NB4 (cell line): ENCODE measurements at regions not wholly inside any gene's neighbourhood (a gene's known extent, or its start where the extent isn't known, plus 50 kb on each side); places are given as distances from the start of the nearest gene placed in this dataset.

Source experiments
- DNase-seq: peaks from one replicate; pipeline ENCODE4 v3.0.0; 2010; ENCODE audit warnings: low read depth
- H3K4me3 ChIP-seq: one replicate; pipeline ENCODE4 v1.5.1; 2011; ENCODE audit warnings: mild to moderate bottlenecking, low read depth, low read length, moderate library complexity
- CTCF ChIP-seq: IDR thresholded peaks from one replicate; pipeline ENCODE4 v1.5.1; 2012; ENCODE audit warnings: low read depth, low read length
- MYC ChIP-seq: IDR thresholded peaks from 2 replicates; pipeline ENCODE4 v1.6.1; 2011; ENCODE audit warnings: low read depth, low read length
- POLR2A ChIP-seq: IDR thresholded peaks from 2 replicates; pipeline ENCODE4 v1.6.1; 2011; ENCODE audit warnings: mild to moderate bottlenecking; ENCODE audit not compliant: insufficient read length; ENCODE audit errors: extremely low read depth
- TF ChIP-seq, protein P1 (sequence below): IDR thresholded peaks from 2 replicates; pipeline ENCODE4 v1.6.1; 2011; ENCODE audit warnings: low read depth, low read length

GRCh38 chr2:176641436-176641835 lies 372.2 kb downstream of the MTX2 start:
- H3K4me3 ChIP-seq, result no peak overlapping the region
- TF ChIP-seq CTCF (no peak), MYC (no peak), POLR2A (no peak)
- TF ChIP-seq, protein P1, sequence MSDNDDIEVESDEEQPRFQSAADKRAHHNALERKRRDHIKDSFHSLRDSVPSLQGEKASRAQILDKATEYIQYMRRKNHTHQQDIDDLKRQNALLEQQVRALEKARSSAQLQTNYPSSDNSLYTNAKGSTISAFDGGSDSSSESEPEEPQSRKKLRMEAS, result no peak
- no peak for DNase-seq

DNA sequence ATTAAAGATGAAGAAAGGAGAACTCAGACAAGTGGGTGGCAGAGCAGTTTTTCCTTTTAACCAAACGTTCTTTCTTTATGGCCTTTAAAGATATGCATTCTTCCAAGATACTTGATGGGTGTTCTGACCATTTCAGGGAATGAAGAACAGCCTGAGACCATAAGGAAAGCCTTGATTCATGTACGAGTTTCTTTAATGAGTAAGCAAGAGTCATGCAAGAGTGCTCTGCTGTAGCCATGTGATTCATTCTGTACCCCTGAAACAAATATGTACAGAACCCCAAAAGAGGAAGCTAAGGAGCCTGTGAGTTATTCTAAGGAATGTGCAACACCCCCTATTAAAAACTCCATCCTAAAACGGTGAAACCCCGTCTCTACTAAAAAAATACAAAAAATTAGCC lies 372.8 kb downstream of the MTX2 start:
- H3K4me3 ChIP-seq, result no peak overlapping the region
- TF ChIP-seq CTCF, result no peak
- TF ChIP-seq, protein P1, result no peak
- no peak for DNase-seq

GRCh38 chr2:176643646-176644045 lies 374.4 kb downstream of the MTX2 start:
- peak; percentile 19 for DNase-seq
- TF ChIP-seq, protein P1, result no peak
- TF ChIP-seq MYC, result no peak
- TF ChIP-seq CTCF, result no peak
- TF ChIP-seq POLR2A, result no peak
- no peak overlapping the region for H3K4me3 ChIP-seq

DNA sequence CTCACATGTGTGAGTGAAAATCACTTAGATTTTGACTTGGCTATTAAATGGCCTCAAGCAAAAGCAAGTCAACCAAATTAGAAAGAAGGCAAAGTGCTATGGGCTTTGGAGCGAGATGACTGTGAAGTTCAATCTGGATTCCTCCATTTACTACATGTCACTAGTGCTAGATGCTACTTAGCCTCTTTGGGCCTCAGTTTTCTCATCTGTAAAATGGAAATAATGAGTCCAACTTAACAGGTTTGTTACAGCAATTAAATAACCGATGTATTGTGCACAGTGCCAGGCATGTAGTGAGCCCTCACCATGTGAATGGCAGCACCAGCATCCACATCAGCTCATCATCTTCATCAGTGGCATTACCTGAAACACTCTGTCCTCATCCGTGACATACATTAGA lies 376.3 kb downstream of the MTX2 start:
- TF ChIP-seq CTCF (no peak), POLR2A (no peak), MYC (no peak)
- TF ChIP-seq, protein P1, result no peak
- no peak overlapping the region for H3K4me3 ChIP-seq
- no peak for DNase-seq

DNA sequence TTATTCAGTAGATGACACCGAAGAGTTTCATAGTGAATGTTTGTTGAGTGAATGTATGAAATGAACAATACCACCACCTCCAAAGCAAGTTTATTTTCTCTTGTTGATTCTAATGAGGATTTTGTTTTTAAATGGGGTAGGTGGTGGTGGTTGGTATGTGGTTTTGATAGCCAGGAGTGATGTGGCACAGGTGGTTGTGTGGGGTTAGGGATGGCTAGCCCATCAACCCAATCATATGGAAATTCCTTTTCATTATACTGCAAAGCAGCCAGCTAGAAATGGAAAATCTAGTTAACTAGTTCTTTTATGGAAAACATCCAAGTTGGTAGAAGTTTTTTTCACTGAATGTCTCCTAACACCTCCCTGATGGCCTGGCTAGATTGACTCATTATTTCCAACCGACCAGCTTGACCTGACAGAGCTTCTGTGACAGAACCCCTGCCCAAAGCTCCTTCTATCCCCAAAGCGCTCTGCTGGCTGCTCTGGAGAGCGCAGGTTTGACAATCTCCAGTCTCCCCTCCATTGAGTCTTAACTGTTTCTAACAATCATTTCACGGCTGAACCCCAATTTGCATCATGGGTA lies 376.9 kb downstream of the MTX2 start:
- no peak overlapping the region for H3K4me3 ChIP-seq
- no peak for DNase-seq
- TF ChIP-seq POLR2A, result no peak
- TF ChIP-seq MYC, result no peak
- TF ChIP-seq CTCF, result no peak
- TF ChIP-seq, protein P1, result no peak
